Mucosa of descending colon (tissue), 3 donors: ENCODE measurements at regions not wholly inside any gene's neighbourhood (a gene's known extent, or its start where the extent isn't known, plus 50 kb on each side); places are given as distances from the start of the nearest gene placed in this dataset.

Experiments used
- ATAC-seq: fragments of 200-7000 bp; cut with Tn5 transposase; one replicate; pipeline ENCODE4 v1.9.1; 2020; ENCODE audit warnings: mild to moderate bottlenecking, moderate library complexity
- DNase-seq, 3 donors: peaks; one replicate each; pipeline ENCODE4 v3.0.0-alpha.2; 2020
- H3K36me3 ChIP-seq: fragments of 200-600 bp; one replicate; pipeline ENCODE4 v1.8.0; 2021; ENCODE audit warnings: low read depth, mild to moderate bottlenecking
- H3K4me1 ChIP-seq: fragments of 200-600 bp; one replicate; pipeline ENCODE4 v1.8.0; 2021; ENCODE audit warnings: low read depth, mild to moderate bottlenecking
- H3K4me3 ChIP-seq: fragments of 200-600 bp; one replicate; pipeline ENCODE4 v1.8.0; 2021; ENCODE audit warnings: mild to moderate bottlenecking
- H3K9me3 ChIP-seq: fragments of 200-600 bp; one replicate; pipeline ENCODE4 v1.8.0; 2021; ENCODE audit warnings: mild to moderate bottlenecking
- CTCF ChIP-seq: fragments of 200-600 bp; IDR thresholded peaks from one replicate; pipeline ENCODE4 v1.8.0; 2022; ENCODE audit warnings: antibody characterized with exemption, mild to moderate bottlenecking
- intact Hi-C, 2 donors: fragments of 100-400 bp; cut with DNase I in 1 of 2; cut with micrococcal nuclease in 1 of 2; formaldehyde crosslinking; loops; one replicate each; pipeline versions ENCODE4 v1.11.0 to v1.11.1; 2022; cut with DNase I, micrococcal nuclease
- donor health status: DM: no; HTN: no; CAD: no; lungs with moderate emphysema.
- donor health status: DM: no; HTN: no; CAD: no.
- donor health status: DM: no; HTN: yes; CAD: no.

DNA sequence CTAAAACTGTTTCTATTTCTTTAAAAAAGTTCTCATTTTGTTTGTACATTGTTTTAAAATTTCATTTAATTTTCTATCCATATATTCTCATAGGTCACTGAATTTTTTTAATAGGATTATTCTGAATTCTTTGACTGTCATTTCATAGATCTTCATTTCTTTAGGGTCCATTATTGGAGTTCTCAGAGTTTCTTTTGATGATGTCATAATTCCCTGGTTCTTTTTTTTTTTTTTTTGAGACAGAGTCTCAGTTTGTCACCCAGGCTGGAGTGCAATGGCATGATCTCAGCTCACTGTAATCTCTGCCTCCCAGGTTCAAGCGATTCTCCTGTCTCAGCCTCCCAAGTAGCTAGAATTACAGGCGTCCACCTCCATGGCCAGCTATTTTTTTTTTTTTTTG, 89.9 kb downstream of the DMRT2 start:
- ATAC-seq, result no peak
- H3K36me3 ChIP-seq, result no peaks in the 10 kb centered on the region
- H3K4me3 ChIP-seq, result no peak overlapping the region
- intact Hi-C loops, result no loop called here
- H3K4me1 ChIP-seq, result no peaks in the 10 kb centered on the region
- peaks cover 2% of the 10 kb centered on the region for H3K9me3 ChIP-seq
- DNase-seq, result no peak
- TF ChIP-seq CTCF, result no peak

- no peak overlapping the region for H3K4me3 ChIP-seq
- no peaks in the 10 kb centered on the region for H3K4me1 ChIP-seq
- no peaks in the 10 kb centered on the region for H3K36me3 ChIP-seq
- TF ChIP-seq CTCF, result no peak
- ATAC-seq (no peak), DNase-seq (no peak)
- intact Hi-C loops, result no loop called here
- no peaks in the 10 kb centered on the region for H3K9me3 ChIP-seq
Observed at GRCh38 chr9:1151691-1152090, 101.5 kb downstream of the DMRT2 start.

GRCh38 chr9:1152171-1152570, 102.0 kb downstream of the DMRT2 start:
- Histone ChIP-seq H3K36me3 (no peaks in the 10 kb centered on the region), H3K4me1 (no peaks in the 10 kb centered on the region), H3K4me3 (no peak overlapping the region), H3K9me3 (no peaks in the 10 kb centered on the region)
- no peak for DNase-seq
- intact Hi-C loops, result no loop called here
- ATAC-seq, result no peak
- no peak for TF ChIP-seq CTCF

DNA sequence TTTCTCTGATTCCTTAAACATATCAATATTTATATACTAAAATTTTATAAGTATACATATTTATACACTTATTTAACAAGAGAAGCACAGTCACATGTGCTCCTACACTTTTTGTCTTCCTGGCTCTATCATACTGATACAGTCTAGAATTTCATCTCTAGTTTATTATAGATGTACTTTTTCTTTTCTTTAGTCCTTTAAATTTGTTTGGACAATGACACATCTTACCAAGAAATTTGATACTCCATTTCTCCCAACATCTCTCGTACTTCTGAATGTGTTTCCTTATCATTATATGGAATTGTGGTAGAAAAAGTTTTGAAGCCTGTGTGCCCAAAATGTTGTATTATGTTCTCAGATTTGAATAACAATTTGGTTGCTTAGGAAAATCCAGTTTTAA, 104.6 kb downstream of the DMRT2 start:
- intact Hi-C loops, result no loop called here
- TF ChIP-seq CTCF, result no peak
- no peak for ATAC-seq
- no peaks in the 10 kb centered on the region for H3K9me3 ChIP-seq
- DNase-seq, result no peak
- no peak overlapping the region for H3K4me3 ChIP-seq
- H3K4me1 ChIP-seq, result no peaks in the 10 kb centered on the region
- H3K36me3 ChIP-seq, result no peaks in the 10 kb centered on the region

DNA sequence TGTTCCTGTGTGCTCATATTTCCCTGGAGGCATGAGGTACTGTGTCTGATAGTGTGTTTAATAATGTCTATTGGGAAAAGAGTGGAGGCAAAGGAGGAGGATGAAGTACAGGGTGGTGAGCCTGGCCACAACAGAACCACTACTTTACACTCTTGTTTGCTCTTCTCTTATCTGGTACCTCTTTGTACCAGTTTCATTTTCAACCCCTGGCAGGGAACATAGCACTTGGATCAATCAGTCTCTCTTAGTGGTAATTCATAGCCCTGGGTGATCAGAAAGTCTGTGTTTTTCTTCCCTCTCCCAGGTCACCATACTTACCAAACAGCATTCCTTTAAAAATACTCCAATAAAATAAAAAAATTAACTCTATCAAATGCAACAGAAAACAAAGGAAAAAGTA, 105.4 kb downstream of the DMRT2 start:
- Histone ChIP-seq H3K4me3 (no peak overlapping the region), H3K4me1 (no peaks in the 10 kb centered on the region), H3K36me3 (no peaks in the 10 kb centered on the region), H3K9me3 (no peaks in the 10 kb centered on the region)
- TF ChIP-seq CTCF, result no peak
- intact Hi-C loops, result no loop called here
- DNase-seq (no peak), ATAC-seq (no peak)

- no peak for DNase-seq
- no peaks in the 10 kb centered on the region for H3K4me1 ChIP-seq
- no peak for TF ChIP-seq CTCF
- no peaks in the 10 kb centered on the region for H3K36me3 ChIP-seq
- intact Hi-C loops, result no loop called here
- no peaks in the 10 kb centered on the region for H3K9me3 ChIP-seq
- ATAC-seq, result no peak
- no peak overlapping the region for H3K4me3 ChIP-seq
Observed at GRCh38 chr9:1156794-1157550, 106.8 kb downstream of the DMRT2 start.
